ENCODE measurements at regions not wholly inside any gene's neighbourhood (a gene's known extent, or its start where the extent isn't known, plus 50 kb on each side); places are given as distances from the start of the nearest gene placed in this dataset.

DNA sequence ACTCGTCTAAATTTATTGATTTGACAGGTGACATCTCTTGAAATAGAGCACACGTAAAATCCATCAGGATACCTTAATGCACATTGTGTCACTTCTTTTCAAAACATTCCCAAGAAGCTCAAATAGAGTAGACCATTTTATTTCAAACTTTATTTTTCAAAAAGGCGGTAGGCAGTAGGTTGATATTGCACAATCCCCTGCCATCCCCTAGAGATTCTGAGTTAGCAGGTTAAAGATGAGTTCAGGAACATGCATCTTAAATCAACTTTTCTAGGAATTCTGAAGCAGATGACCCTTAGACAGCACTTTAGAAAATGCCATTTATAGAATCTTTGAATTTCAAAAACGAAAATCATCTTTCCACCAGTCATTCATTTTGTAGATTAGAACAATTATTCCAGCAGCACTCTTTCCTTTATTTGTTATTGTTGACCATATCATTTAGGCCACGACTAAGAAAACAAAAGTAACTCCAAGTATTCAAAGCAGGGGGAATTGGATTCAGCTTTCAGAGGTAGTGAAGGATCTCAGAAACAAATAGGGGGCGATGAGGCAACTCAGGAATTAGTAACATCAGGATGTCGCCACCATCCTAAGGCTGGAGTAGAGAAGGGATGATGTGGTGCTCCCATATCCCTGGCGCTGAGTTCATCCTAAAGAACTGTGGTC is 198.2 kb upstream of the MCTP2 start:
- Histone ChIP-seq H2AFZ (ENCODE audit: control insufficient read depth, low read depth, low read length) (no peak overlapping the region), H3K27me3 (replicated peaks in 1 of 2; ENCODE audit: control insufficient read depth in 2 of 2, insufficient read depth in 2 of 2, low read length in 1 of 2) (no peaks in the 10 kb centered on the region; a peak in 1 of 4 replicates), H3K9me3 (replicated peaks; ENCODE audit: control insufficient read depth, insufficient read depth, low read length) (no peaks in the 10 kb centered on the region), H4K20me1 (ENCODE audit: control insufficient read depth, insufficient read depth) (no peaks in the 10 kb centered on the region), H3K4me1 (ENCODE audit: control insufficient read depth, insufficient read depth, low read length) (no peaks in the 10 kb centered on the region), H3K79me2 (ENCODE audit: control insufficient read depth, insufficient read depth, low read length) (no peaks in the 10 kb centered on the region), H3K36me3 (ENCODE audit: control insufficient read depth in 2 of 2, insufficient read depth in 2 of 2, low read length in 1 of 2) (no peaks in the 10 kb centered on the region), H3K27ac (ENCODE audit: control insufficient read depth, insufficient read depth) (no peak overlapping the region), H3K9ac (ENCODE audit: control insufficient read depth, insufficient read depth, low read length) (no peak overlapping the region), H3K4me2 (ENCODE audit: control insufficient read depth, insufficient read depth) (no peak overlapping the region), H3K4me3 (no peak overlapping the region)
- FAIRE-seq (no peak), ATAC-seq (no peak), DNase-seq (ENCODE audit: low read depth, low spot score) (no peak)
- ChIA-PET RAD21 (ENCODE audit: unreplicated experiment) (no interaction called here), CTCF (interaction anchor here (1.1 kb wide), 1 partner anchor 9 kb away, joined by 3 read pairs; no protein-coding TSS in a partner anchor), POLR2A (no interaction called here), SMC1A (ENCODE audit: uncharacterized antibody, unreplicated experiment) (no interaction called here)
- 16% methylated on average over 8 of the region's 8 CpGs for WGBS (ENCODE audit: insufficient coverage, insufficient replicate concordance, low lambda C conversion rate, missing lambda C conversion rate)
- TF ChIP-seq CEBPB (IDR thresholded peaks at IDR 0.05; ENCODE audit: borderline replicate concordance in 1 of 2, low read depth in 2 of 2, low read length in 2 of 2) (no peak), POLR2A (IDR thresholded peaks at IDR 0.05; ENCODE audit: low read depth, low read length) (no peak)
- TF ChIP-seq, protein P1, sequence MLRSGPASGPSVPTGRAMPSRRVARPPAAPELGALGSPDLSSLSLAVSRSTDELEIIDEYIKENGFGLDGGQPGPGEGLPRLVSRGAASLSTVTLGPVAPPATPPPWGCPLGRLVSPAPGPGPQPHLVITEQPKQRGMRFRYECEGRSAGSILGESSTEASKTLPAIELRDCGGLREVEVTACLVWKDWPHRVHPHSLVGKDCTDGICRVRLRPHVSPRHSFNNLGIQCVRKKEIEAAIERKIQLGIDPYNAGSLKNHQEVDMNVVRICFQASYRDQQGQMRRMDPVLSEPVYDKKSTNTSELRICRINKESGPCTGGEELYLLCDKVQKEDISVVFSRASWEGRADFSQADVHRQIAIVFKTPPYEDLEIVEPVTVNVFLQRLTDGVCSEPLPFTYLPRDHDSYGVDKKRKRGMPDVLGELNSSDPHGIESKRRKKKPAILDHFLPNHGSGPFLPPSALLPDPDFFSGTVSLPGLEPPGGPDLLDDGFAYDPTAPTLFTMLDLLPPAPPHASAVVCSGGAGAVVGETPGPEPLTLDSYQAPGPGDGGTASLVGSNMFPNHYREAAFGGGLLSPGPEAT (IDR thresholded peaks at IDR 0.05; ENCODE audit: low read depth), result no peak
- in situ Hi-C loops (cut with MboI) (no loop called here), intact Hi-C loops (cut with micrococcal nuclease; ENCODE audit: unreplicated experiment) (no loop called here)
- BruUV-seq (replicated peaks), result no TSS peak

DNA sequence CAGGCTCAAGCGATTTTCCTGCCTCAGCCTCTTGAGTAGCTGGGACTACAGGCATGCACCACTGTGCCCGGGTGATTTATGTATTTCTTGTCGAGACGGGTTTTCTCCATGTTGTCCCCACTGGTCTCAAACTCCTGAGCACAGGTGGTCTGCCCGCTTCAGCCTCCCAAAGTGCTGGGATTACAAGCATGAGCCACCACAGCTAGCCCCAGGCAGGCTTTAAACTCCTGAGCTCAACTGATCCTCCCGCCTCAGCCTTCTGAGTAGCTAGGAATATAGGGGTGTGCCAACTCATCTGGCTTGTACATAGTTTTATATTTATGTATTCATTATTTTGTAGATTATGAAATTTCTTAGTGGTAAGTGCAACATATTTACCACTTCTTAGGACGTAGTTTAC is 198.8 kb upstream of the MCTP2 start:
- Histone ChIP-seq H3K9ac (ENCODE audit: control insufficient read depth, insufficient read depth, low read length) (no peak overlapping the region), H3K27me3 (replicated peaks in 1 of 2; ENCODE audit: control insufficient read depth in 2 of 2, insufficient read depth in 2 of 2, low read length in 1 of 2) (no peaks in the 10 kb centered on the region; a peak in 2 of 4 replicates), H3K4me1 (ENCODE audit: control insufficient read depth, insufficient read depth, low read length) (no peaks in the 10 kb centered on the region), H3K27ac (ENCODE audit: control insufficient read depth, insufficient read depth) (no peak overlapping the region), H3K9me3 (replicated peaks; ENCODE audit: control insufficient read depth, insufficient read depth, low read length) (no peaks in the 10 kb centered on the region), H4K20me1 (ENCODE audit: control insufficient read depth, insufficient read depth) (no peaks in the 10 kb centered on the region), H3K4me2 (ENCODE audit: control insufficient read depth, insufficient read depth) (no peak overlapping the region), H3K79me2 (ENCODE audit: control insufficient read depth, insufficient read depth, low read length) (no peaks in the 10 kb centered on the region), H3K36me3 (ENCODE audit: control insufficient read depth in 2 of 2, insufficient read depth in 2 of 2, low read length in 1 of 2) (no peaks in the 10 kb centered on the region), H3K4me3 (no peak overlapping the region), H2AFZ (ENCODE audit: control insufficient read depth, low read depth, low read length) (no peak overlapping the region)
- ATAC-seq (no peak), DNase-seq (ENCODE audit: low read depth, low spot score) (no peak), FAIRE-seq (no peak)
- ChIA-PET SMC1A (ENCODE audit: uncharacterized antibody, unreplicated experiment) (interaction anchor here (1.0 kb wide), 1 partner anchor 10 kb away, joined by 4 read pairs; no protein-coding TSS in a partner anchor), CTCF (no interaction called here), RAD21 (ENCODE audit: unreplicated experiment) (no interaction called here), POLR2A (interaction anchor here (0.6 kb wide), 2 partner anchors 65 to 196 kb away, joined by 5 read pairs; no protein-coding TSS in a partner anchor)
- no peak for TF ChIP-seq NR2F1 (conservative IDR thresholded peaks at IDR 0.05)
- TF ChIP-seq ZBED1 (IDR thresholded peaks at IDR 0.05; ENCODE audit: borderline replicate concordance), result no peak
- no peak for TF ChIP-seq ZNF24 (IDR thresholded peaks at IDR 0.05)
- TF ChIP-seq HDAC2 (IDR thresholded peaks at IDR 0.05), result no peak
- no peak for TF ChIP-seq PAX5 (IDR thresholded peaks at IDR 0.05; ENCODE audit: borderline replicate concordance, low read depth, low read length)
- TF ChIP-seq SREBF1 (IDR thresholded peaks at IDR 0.05; ENCODE audit: low read length), result no peak
- TF ChIP-seq BRCA1 (IDR thresholded peaks at IDR 0.05; ENCODE audit: low read depth, low read length), result no peak
- TF ChIP-seq, protein P2, sequence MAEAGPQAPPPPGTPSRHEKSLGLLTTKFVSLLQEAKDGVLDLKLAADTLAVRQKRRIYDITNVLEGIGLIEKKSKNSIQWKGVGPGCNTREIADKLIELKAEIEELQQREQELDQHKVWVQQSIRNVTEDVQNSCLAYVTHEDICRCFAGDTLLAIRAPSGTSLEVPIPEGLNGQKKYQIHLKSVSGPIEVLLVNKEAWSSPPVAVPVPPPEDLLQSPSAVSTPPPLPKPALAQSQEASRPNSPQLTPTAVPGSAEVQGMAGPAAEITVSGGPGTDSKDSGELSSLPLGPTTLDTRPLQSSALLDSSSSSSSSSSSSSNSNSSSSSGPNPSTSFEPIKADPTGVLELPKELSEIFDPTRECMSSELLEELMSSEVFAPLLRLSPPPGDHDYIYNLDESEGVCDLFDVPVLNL (IDR thresholded peaks at IDR 0.05; ENCODE audit: low read depth, low read length), result no peak
- no TSS peak for BruUV-seq (replicated peaks)
- intact Hi-C loops (cut with micrococcal nuclease; ENCODE audit: unreplicated experiment), result no loop called here
- in situ Hi-C loops (cut with MboI), result no loop called here
- WGBS (ENCODE audit: insufficient coverage, insufficient replicate concordance, low lambda C conversion rate, missing lambda C conversion rate), result 36% methylated on average over 7 of the region's 7 CpGs

Measured in GM12878 (cell line).